Ishikawa (cell line): ENCODE measurements at regions not wholly inside any gene's neighbourhood (a gene's known extent, or its start where the extent isn't known, plus 50 kb on each side); places are given as distances from the start of the nearest gene placed in this dataset.

ENCODE experiments used
- CEBPB ChIP-seq: IDR thresholded peaks from 2 replicates; pipeline ENCODE4 v1.6.1; 2012
- EP300 ChIP-seq: IDR thresholded peaks from 2 replicates; pipeline ENCODE4 v1.6.1; 2012; ENCODE audit warnings: borderline replicate concordance
- REST ChIP-seq: IDR thresholded peaks from 2 replicates; pipeline ENCODE4 v1.6.1; 2012; ENCODE audit warnings: low read depth, mild to moderate bottlenecking
- TAF1 ChIP-seq: IDR thresholded peaks from 2 replicates; pipeline ENCODE4 v1.6.1; 2012; ENCODE audit warnings: low read depth, mild to moderate bottlenecking

- no peak for TF ChIP-seq CEBPB
- TF ChIP-seq TAF1, result no peak
- no peak for TF ChIP-seq REST
- TF ChIP-seq EP300, result no peak
These were observed 1308.2 kb upstream of the EPHA6 start for GRCh38 chr3:95506174-95506573.
